PC-9 (cell line): ENCODE measurements at regions not wholly inside any gene's neighbourhood (a gene's known extent, or its start where the extent isn't known, plus 50 kb on each side); places are given as distances from the start of the nearest gene placed in this dataset.

Experiments
- BruUV-seq: library from RNA; stranded (reverse); fragments of 400-500 nt; replicated peaks from 2 replicates; lab custom pipeline; 2021; lab: Mats Ljungman, UMichigan
- CTCF ChIA-PET: fragments of 300-600 bp; sonication (Branson Sonifier 250); formaldehyde crosslinking; loops from one replicate; lab custom pipeline; 2022; ENCODE audit warnings: antibody characterized with exemption; lab: Charles Lee
- POLR2A ChIA-PET: fragments of 300-600 bp; sonication (Branson Sonifier 250); formaldehyde crosslinking; loops from one replicate; lab custom pipeline; 2022; ENCODE audit warnings: antibody characterized with exemption; ENCODE audit not compliant: unreplicated experiment; lab: Charles Lee
- DNase-seq, 2 experiments: peaks; one replicate each; pipeline versions ENCODE4 v3.0.0 to v3.0.0-alpha.2; 2015 to 2022; ENCODE audit warnings: mixed read lengths in 1 of 2
- H2AFZ ChIP-seq: fragments of 200-600 bp; sonication (generic); 2 replicates; pipeline ENCODE4 v1.8.1; 2017; ENCODE audit warnings: antibody characterized with exemption
- H3F3A ChIP-seq: fragments of 200-600 bp; sonication (generic); 2 replicates; pipeline ENCODE4 v1.8.1; 2017; ENCODE audit warnings: antibody characterized with exemption, mild to moderate bottlenecking, low read depth; ENCODE audit not compliant: insufficient read depth
- H3K27ac ChIP-seq: fragments of 200-600 bp; sonication (generic); 2 replicates; pipeline ENCODE4 v1.6.1; 2016; ENCODE audit warnings: mixed run types
- H3K27me3 ChIP-seq: fragments of 200-600 bp; sonication (generic); 2 replicates; pipeline ENCODE4 v1.6.1; 2016; ENCODE audit warnings: low read depth, mixed run types; ENCODE audit not compliant: insufficient read depth
- H3K36me3 ChIP-seq: fragments of 200-600 bp; sonication (generic); 2 replicates; pipeline ENCODE4 v1.6.1; 2016; ENCODE audit warnings: low read depth, mixed run types
- H3K4me1 ChIP-seq: fragments of 200-600 bp; sonication (generic); replicated peaks from 2 replicates; pipeline ENCODE4 v1.6.1; 2016; ENCODE audit warnings: mixed run types; ENCODE audit not compliant: insufficient read depth
- H3K4me2 ChIP-seq: fragments of 200-600 bp; sonication (generic); 2 replicates; pipeline ENCODE4 v1.6.1; 2017; ENCODE audit warnings: mixed run types
- H3K4me3 ChIP-seq: fragments of 200-600 bp; sonication (generic); 2 replicates; pipeline ENCODE4 v1.6.1; 2016; ENCODE audit warnings: mixed run types
- H3K79me2 ChIP-seq: fragments of 200-600 bp; sonication (generic); 2 replicates; pipeline ENCODE4 v1.6.1; 2017; ENCODE audit warnings: low read depth, mixed run types
- H3K9me2 ChIP-seq: fragments of 200-600 bp; sonication (generic); 2 replicates; pipeline ENCODE4 v1.8.1; 2017; ENCODE audit warnings: mild to moderate bottlenecking; ENCODE audit not compliant: insufficient read depth
- H3K9me3 ChIP-seq: fragments of 200-600 bp; sonication (generic); 2 replicates; pipeline ENCODE4 v1.8.1; 2016; ENCODE audit warnings: low read depth; ENCODE audit not compliant: insufficient read depth
- H4K20me1 ChIP-seq: fragments of 200-600 bp; sonication (generic); 2 replicates; pipeline ENCODE4 v1.8.1; 2017; ENCODE audit not compliant: insufficient read depth
- CTCF ChIP-seq: fragments of 200-600 bp; sonication (generic); conservative IDR thresholded peaks from 2 replicates; pipeline ENCODE4 v1.6.1; 2017; ENCODE audit warnings: mixed run types, antibody characterized with exemption, mild to moderate bottlenecking, moderate library complexity
- EZH2 ChIP-seq: fragments of 200-600 bp; sonication (generic); IDR thresholded peaks from 2 replicates; pipeline ENCODE4 v1.8.0; 2017; ENCODE audit warnings: antibody characterized with exemption, low read depth
- intact Hi-C: fragments of 100-400 bp; cut with micrococcal nuclease; formaldehyde crosslinking; loops from one replicate; pipeline ENCODE4 v1.10.0; 2022; ENCODE audit not compliant: unreplicated experiment

DNA sequence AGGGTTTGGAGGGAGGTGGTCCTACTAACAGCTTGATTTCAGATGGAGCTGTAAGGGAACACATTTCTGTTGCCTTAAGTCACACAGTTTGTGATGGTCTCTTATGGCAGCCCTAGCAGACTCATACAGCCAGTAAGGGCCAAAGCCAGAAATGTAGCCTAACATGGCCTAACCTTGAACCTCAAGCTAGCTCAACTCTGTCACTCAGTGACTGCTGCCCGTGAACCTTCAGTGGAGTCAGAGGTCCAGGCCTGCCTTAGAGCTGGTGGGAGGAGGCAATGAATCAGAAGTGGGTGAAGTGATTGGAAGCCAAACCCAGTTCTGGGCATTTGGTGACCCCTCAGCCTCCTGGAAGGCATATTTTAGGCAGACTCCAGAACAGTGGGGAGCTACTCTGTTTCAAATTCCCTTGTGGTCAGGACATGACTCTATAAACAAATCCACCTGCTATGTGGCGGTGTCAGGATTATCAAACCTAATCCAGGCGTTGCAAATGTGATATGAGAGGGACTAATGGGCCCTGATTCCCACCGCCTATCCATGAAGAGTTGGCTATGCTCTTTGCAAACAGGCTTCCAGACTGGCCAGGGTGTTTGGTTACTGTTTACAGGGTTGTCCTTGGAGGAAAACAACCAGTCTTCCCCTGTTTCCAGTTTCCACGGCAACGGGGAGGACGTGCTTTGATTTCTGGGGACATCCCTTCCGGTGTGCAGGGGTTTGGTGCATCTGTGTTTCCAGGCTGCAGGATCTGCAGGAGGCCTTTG, 105.9 kb upstream of the AGBL1 start:
- DNase-seq, result no peak
- CTCF ChIA-PET, result no interaction called here
- no peaks in the 10 kb centered on the region for H3K4me1 ChIP-seq

DNA sequence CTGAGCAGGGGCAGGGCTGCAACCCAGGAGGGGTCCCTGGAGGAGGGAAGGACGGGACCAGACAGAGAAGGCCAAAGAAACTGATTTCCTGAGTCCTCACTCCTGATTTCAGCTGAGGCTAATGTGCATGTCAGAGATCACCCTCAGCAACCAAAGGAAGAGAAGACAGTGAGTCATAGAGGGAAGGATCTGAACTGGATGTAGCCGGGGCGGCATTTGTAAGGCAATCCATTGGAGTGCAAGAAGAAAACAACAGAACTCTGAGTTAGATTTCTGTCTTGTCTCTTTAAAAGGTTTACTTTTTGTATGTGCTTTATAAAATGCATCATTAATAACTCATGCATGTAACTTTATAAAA, 105.3 kb upstream of the AGBL1 start:
- Histone ChIP-seq H3K4me1 (no peaks in the 10 kb centered on the region), H3K9me3 (no peaks in the 10 kb centered on the region), H3K9me2 (no peaks in the 10 kb centered on the region), H3K79me2 (no peaks in the 10 kb centered on the region), H2AFZ (no peak overlapping the region), H3K4me2 (no peak overlapping the region), H3K36me3 (no peaks in the 10 kb centered on the region), H3K4me3 (no peak overlapping the region), H3K27me3 (peaks cover 30% of the 10 kb centered on the region), H3K27ac (no peak overlapping the region), H3F3A (no peaks in the 10 kb centered on the region), H4K20me1 (no peaks in the 10 kb centered on the region)
- TF ChIP-seq EZH2, result no peak
- TF ChIP-seq CTCF, result no peak
- no peak for DNase-seq
- intact Hi-C loops, result no loop called here
- BruUV-seq, result no TSS peak
- ChIA-PET CTCF (no interaction called here), POLR2A (no interaction called here)

More for the DNA sequence above, 105.9 kb upstream of the AGBL1 start:
- TF ChIP-seq EZH2, result no peak
- no peak for TF ChIP-seq CTCF
- Histone ChIP-seq H2AFZ (no peak overlapping the region), H3K4me3 (no peak overlapping the region), H3K27me3 (peaks cover 24% of the 10 kb centered on the region; the same call in 1 of the 2 replicates), H4K20me1 (no peaks in the 10 kb centered on the region), H3K27ac (no peak overlapping the region), H3K36me3 (no peaks in the 10 kb centered on the region), H3K4me2 (no peak overlapping the region), H3F3A (no peaks in the 10 kb centered on the region), H3K79me2 (no peaks in the 10 kb centered on the region), H3K9me3 (no peaks in the 10 kb centered on the region), H3K9me2 (no peaks in the 10 kb centered on the region)
- no TSS peak for BruUV-seq
- intact Hi-C loops, result no loop called here
- POLR2A ChIA-PET, result no interaction called here

GRCh38 chr15:85974742-85975141, 104.9 kb upstream of the AGBL1 start:
- ChIA-PET POLR2A (no interaction called here), CTCF (no interaction called here)
- no peaks in the 10 kb centered on the region for H3K36me3 ChIP-seq
- H3K9me3 ChIP-seq, result no peaks in the 10 kb centered on the region
- H3K4me1 ChIP-seq, result no peaks in the 10 kb centered on the region
- H4K20me1 ChIP-seq, result no peaks in the 10 kb centered on the region
- H2AFZ ChIP-seq, result no peak overlapping the region
- DNase-seq, result no peak
- no peaks in the 10 kb centered on the region for H3K79me2 ChIP-seq
- H3K9me2 ChIP-seq, result no peaks in the 10 kb centered on the region
- no peak for TF ChIP-seq CTCF
- no peak for TF ChIP-seq EZH2
- no peak overlapping the region for H3K27ac ChIP-seq
- H3K4me2 ChIP-seq, result no peak overlapping the region
- no TSS peak for BruUV-seq
- intact Hi-C loops, result no loop called here
- peaks cover 34% of the 10 kb centered on the region for H3K27me3 ChIP-seq
- H3F3A ChIP-seq, result no peaks in the 10 kb centered on the region
- no peak overlapping the region for H3K4me3 ChIP-seq
